ENCODE measurements at regions not wholly inside any gene's neighbourhood (a gene's known extent, or its start where the extent isn't known, plus 50 kb on each side); places are given as distances from the start of the nearest gene placed in this dataset.
"Not testable (repeated sequence)": the region's sequence is repeated elsewhere in the genome, so short reads cannot be mapped to it uniquely, and the experiment has no call there.

GRCh38 chr3:157588386-157589060, 85.3 kb upstream of the VEPH1 start:
- no peak overlapping the region for H3K4me3 ChIP-seq (ENCODE audit: low read depth, low read length)
- no peak for TF ChIP-seq CTCF (IDR thresholded peaks at IDR 0.05; ENCODE audit: borderline replicate concordance, insufficient read depth, low read depth, low read length)

- no peak for TF ChIP-seq CTCF (IDR thresholded peaks at IDR 0.05; ENCODE audit: borderline replicate concordance, insufficient read depth, low read depth, low read length)
- no peak overlapping the region for H3K4me3 ChIP-seq (ENCODE audit: low read depth, low read length)
These were observed 83.1 kb upstream of the VEPH1 start for GRCh38 chr3:157586293-157586692.

GRCh38 chr3:157585386-157585785, 82.2 kb upstream of the VEPH1 start:
- no peak overlapping the region for H3K4me3 ChIP-seq (ENCODE audit: low read depth, low read length)
- no peak for TF ChIP-seq CTCF (IDR thresholded peaks at IDR 0.05; ENCODE audit: borderline replicate concordance, insufficient read depth, low read depth, low read length)

GRCh38 chr3:157582637-157582973, 79.4 kb upstream of the VEPH1 start:
- H3K4me3 ChIP-seq (ENCODE audit: low read depth, low read length), result no peak overlapping the region
- no peak for TF ChIP-seq CTCF (IDR thresholded peaks at IDR 0.05; ENCODE audit: borderline replicate concordance, insufficient read depth, low read depth, low read length)

- not testable (repeated sequence) for H3K4me3 ChIP-seq (ENCODE audit: low read depth, low read length)
These were observed 78.9 kb upstream of the VEPH1 start for GRCh38 chr3:157581956-157582636.

GRCh38 chr3:157581371-157581770, 78.2 kb upstream of the VEPH1 start:
- TF ChIP-seq CTCF (IDR thresholded peaks at IDR 0.05; ENCODE audit: borderline replicate concordance, insufficient read depth, low read depth, low read length), result no peak
- H3K4me3 ChIP-seq (ENCODE audit: low read depth, low read length), result no peak overlapping the region

- no peak for TF ChIP-seq CTCF (IDR thresholded peaks at IDR 0.05; ENCODE audit: borderline replicate concordance, insufficient read depth, low read depth, low read length)
- no peak overlapping the region for H3K4me3 ChIP-seq (ENCODE audit: low read depth, low read length)
These were observed 75.0 kb upstream of the VEPH1 start for GRCh38 chr3:157578181-157578580.
